ENCODE measurements at regions not wholly inside any gene's neighbourhood (a gene's known extent, or its start where the extent isn't known, plus 50 kb on each side); places are given as distances from the start of the nearest gene placed in this dataset.

DNA sequence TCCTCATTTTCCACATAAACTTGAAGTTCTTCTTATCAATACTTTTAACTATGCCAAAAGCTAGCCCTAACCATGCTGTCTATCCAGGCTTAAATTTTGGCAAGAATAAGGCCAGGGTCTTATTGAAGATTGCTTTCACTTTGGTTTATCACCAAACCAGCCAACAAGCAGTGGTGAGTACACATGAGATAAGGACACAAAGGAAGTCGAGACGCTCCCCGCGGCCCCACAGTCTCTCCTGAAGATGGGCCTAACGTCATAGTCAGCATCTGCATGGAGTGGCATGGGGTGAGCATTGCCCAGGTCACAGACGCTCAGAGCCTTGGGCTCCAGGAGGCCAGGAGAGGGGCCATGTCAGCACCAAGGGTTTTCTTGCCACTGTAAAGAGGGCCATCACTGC is 80.3 kb downstream of the ATPSCKMT start:
- 100% methylated on average over 4 of the region's 6 CpGs; no CpG with 5 or more reads in 1 of the 2 experiments for WGBS, 2 experiments (ENCODE audit: extremely low coverage in 2 of 2, insufficient read length in 1 of 2)
- dilution Hi-C loops (cut with HindIII; ENCODE audit: low sequenced_read_pairs, unreplicated experiment), result no loop called here
- H4K20me1 ChIP-seq (ENCODE audit: insufficient read depth, low read length), result no peaks in the 10 kb centered on the region
- no TSS peak for BruUV-seq (replicated peaks)
- H3K23ac ChIP-seq (ENCODE audit: low read depth, low read length), result no peak overlapping the region
- intact Hi-C loops (cut with micrococcal nuclease), result no loop called here
- H3K36me3 ChIP-seq (ENCODE audit: control insufficient read depth, insufficient read depth, low read length), result no peaks in the 10 kb centered on the region
- H3K4me1 ChIP-seq (ENCODE audit: control insufficient read depth, insufficient read depth, low read length), result no peaks in the 10 kb centered on the region
- H3K56ac ChIP-seq (ENCODE audit: extremely low read depth, insufficient read depth, low read length), result no peak overlapping the region
- no peaks in the 10 kb centered on the region for H3K27me3 ChIP-seq (ENCODE audit: control insufficient read depth, insufficient read depth, low read length)
- H3K9me3 ChIP-seq (ENCODE audit: control insufficient read depth, insufficient read depth, low read length), result peaks cover 7% of the 10 kb centered on the region
- no peak overlapping the region for H3K14ac ChIP-seq (replicated peaks; ENCODE audit: low read depth, low read length)
- H2BK20ac ChIP-seq (ENCODE audit: low read depth, low read length), result no peak overlapping the region
- H2BK5ac ChIP-seq (ENCODE audit: low read depth, low read length, poor library complexity, severe bottlenecking), result no peak overlapping the region
- CTCF ChIA-PET, result no interaction called here
- H2AK9ac ChIP-seq (replicated peaks; ENCODE audit: low read depth, low read length, poor library complexity), result no peak overlapping the region
- no peak overlapping the region for H3K4me3 ChIP-seq (ENCODE audit: insufficient read depth, low read depth, low read length)
- H2BK15ac ChIP-seq (ENCODE audit: low read depth, low read length), result no peak overlapping the region
- H2BK120ac ChIP-seq (ENCODE audit: low read depth, low read length), result no peak overlapping the region
- no peak overlapping the region for H2AK5ac ChIP-seq (ENCODE audit: low read depth, low read length)
- H3K9ac ChIP-seq (ENCODE audit: low read depth, low read length), result no peak overlapping the region
- H4K5ac ChIP-seq (ENCODE audit: low read depth, low read length), result no peak overlapping the region
- no peaks in the 10 kb centered on the region for H3K9me1 ChIP-seq (ENCODE audit: insufficient read depth, low read length)
- TF ChIP-seq RCOR1 (IDR thresholded peaks at IDR 0.05; ENCODE audit: insufficient replicate concordance, low read length), result no peak
- no peak for TF ChIP-seq BHLHE40 (IDR thresholded peaks at IDR 0.05; ENCODE audit: low read depth, low read length)
- TF ChIP-seq POLR2A (IDR thresholded peaks at IDR 0.05; ENCODE audit: low read depth, low read length), result no peak
- no peak for TF ChIP-seq RFX5 (IDR thresholded peaks at IDR 0.05; ENCODE audit: low read depth, low read length)
- TF ChIP-seq, protein P1, sequence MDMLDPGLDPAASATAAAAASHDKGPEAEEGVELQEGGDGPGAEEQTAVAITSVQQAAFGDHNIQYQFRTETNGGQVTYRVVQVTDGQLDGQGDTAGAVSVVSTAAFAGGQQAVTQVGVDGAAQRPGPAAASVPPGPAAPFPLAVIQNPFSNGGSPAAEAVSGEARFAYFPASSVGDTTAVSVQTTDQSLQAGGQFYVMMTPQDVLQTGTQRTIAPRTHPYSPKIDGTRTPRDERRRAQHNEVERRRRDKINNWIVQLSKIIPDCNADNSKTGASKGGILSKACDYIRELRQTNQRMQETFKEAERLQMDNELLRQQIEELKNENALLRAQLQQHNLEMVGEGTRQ (IDR thresholded peaks at IDR 0.05; ENCODE audit: low read depth, low read length), result no peak
- TF ChIP-seq MXI1 (IDR thresholded peaks at IDR 0.05; ENCODE audit: borderline replicate concordance, low read depth, low read length), result no peak
- TF ChIP-seq FOS (IDR thresholded peaks at IDR 0.05; ENCODE audit: low read depth, low read length), result no peak
- TF ChIP-seq RAD21 (IDR thresholded peaks at IDR 0.05; ENCODE audit: low read length), result no peak
- H3K18ac ChIP-seq (ENCODE audit: low read depth, low read length), result no peak overlapping the region
- DNase-seq (no peak), ATAC-seq (ENCODE audit: low read depth) (no peak)
- in situ Hi-C loops (cut with MboI; ENCODE audit: low sequenced_read_pairs), result no loop called here
- H3K27ac ChIP-seq (ENCODE audit: insufficient read depth, low read length), result no peak overlapping the region
- POLR2A ChIA-PET (ENCODE audit: unreplicated experiment), result no interaction called here
- H4K91ac ChIP-seq (ENCODE audit: insufficient read depth, low read depth, low read length), result no peak overlapping the region
- no peak overlapping the region for H3K4me2 ChIP-seq (ENCODE audit: low read depth, low read length)
- H4K8ac ChIP-seq (ENCODE audit: low read depth in 2 of 2, low read length in 2 of 2), result no peak overlapping the region
- no peak overlapping the region for H2AFZ ChIP-seq (replicated peaks; ENCODE audit: low read length, poor library complexity)
- H3K4ac ChIP-seq (ENCODE audit: low read depth, low read length), result no peak overlapping the region
- H3K79me1 ChIP-seq (ENCODE audit: low read depth in 1 of 2, low read length in 2 of 2), result no peaks in the 10 kb centered on the region

All from IMR-90 (cell line).